GM21576 (cell line): ENCODE measurements at regions not wholly inside any gene's neighbourhood (a gene's known extent, or its start where the extent isn't known, plus 50 kb on each side); places are given as distances from the start of the nearest gene placed in this dataset.

Experiments
- ATAC-seq: cut with Tn5 transposase; IDR thresholded peaks from one replicate; pipeline ENCODE4 v1.9.1; 2021; ENCODE audit warnings: mild to moderate bottlenecking, moderate library complexity; ENCODE audit not compliant: unreplicated experiment

- no peak for ATAC-seq
These were observed 65.9 kb upstream of the NEBL start for GRCh38 chr10:20963056-20963455.

GRCh38 chr10:20962165-20962564 lies 65.1 kb upstream of the NEBL start:
- ATAC-seq: no peak

DNA sequence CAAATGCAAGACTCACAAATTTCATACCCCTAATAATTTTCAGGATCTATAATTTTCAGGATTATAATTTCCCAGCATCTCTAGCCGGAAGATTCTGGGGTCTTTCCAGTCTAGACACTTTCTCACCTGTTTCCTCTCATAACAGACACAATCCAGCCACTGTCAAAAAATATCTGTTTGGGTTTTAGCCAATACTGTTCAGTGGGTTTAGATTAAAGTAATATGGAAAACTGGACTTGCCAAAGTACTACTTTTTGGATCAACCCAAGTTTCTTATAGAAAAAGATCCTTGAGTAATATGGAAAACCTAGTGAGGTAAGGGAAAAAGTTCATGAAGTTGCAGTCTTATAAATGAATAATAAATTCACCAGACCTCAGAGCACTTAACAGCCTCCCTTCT lies 62.1 kb upstream of the NEBL start:
- ATAC-seq: no peak

DNA sequence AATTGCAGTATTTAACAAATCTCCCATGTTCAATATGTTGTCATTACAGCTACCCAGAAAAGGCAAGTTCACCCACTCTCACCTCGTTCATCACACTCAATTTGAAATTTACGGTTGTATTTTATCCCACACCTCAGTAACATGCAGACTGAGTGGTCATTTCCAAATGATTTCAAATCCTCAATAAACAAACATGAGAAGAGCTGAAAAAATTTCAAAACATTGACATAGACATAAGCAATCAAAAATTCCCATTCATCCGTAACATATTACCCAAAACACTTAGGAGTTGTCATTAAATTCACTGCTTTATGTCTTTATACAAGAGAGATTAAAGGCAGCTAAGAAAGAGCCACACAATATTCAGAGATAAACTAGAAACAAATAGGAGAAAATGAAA lies 61.7 kb upstream of the NEBL start:
- ATAC-seq: no peak

GRCh38 chr10:20958225-20958624 lies 61.1 kb upstream of the NEBL start:
- ATAC-seq: no peak

GRCh38 chr10:20957744-20958143 lies 60.6 kb upstream of the NEBL start:
- ATAC-seq: no peak

- ATAC-seq: no peak
These were observed 59.7 kb upstream of the NEBL start for GRCh38 chr10:20956843-20957242.

DNA sequence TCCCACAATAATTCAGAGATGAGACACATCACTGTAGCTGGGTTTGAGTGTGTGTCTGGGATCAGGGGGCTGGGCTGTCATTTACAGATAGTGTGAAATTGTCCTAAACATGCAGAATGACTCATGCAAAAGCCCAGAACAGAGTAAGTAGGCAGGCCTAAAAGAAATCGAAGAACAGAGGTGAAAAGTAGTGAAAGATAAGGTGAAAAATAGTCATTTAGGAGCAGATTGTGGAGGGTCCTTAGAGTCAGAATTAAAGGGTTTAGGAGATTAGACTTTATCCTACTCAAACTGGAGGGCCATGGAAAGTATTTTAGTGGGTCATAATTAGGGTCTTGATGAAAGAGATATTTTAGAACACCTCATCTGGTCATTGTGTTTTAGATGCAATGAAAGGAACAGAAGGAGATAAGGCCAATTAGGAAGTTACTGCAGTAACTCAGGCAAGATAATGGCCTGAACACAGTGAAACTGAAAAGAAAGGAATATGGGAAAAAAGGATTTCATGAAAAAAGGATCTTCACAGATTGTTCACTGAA lies 58.3 kb upstream of the NEBL start:
- no peak for ATAC-seq

DNA sequence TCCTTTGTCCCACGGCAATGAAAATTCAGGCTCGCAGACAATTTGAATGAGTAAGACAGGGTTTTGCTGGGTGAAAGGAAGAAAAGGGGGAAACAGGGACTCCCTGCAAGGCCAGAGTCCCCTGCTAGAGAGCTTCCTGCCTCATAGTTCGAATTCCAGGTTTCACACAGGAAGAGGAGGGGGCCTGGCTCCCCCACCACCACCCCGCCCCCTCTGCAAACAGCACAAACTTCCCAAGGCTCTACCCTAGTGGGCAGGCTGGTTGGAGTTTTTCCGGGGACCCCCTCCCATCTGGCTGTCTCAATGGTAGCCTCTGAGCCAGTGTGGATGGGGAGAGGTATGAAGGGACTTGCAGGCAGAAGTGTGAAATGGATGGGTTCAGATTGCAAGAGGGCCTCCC lies 57.4 kb upstream of the NEBL start:
- no peak for ATAC-seq

DNA sequence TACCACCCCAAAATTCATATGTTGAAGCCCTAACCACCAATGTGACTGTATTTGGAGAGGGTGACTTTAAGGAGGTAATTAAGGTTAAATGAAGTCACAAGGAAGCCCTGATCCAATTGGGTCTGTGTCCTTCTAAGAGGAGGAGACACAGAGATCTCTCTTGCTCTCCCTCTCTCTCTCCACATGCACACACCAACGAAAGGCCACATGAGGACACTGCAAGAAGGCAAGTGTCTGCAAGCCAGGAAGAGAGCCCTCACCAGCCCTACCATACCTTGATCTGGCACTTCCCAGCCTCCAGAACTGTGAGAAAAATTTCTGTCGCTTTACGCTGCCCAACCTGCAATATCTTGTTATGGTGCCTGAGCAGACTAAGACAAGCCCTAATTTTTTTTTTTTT lies 56.0 kb upstream of the NEBL start:
- no peak for ATAC-seq

DNA sequence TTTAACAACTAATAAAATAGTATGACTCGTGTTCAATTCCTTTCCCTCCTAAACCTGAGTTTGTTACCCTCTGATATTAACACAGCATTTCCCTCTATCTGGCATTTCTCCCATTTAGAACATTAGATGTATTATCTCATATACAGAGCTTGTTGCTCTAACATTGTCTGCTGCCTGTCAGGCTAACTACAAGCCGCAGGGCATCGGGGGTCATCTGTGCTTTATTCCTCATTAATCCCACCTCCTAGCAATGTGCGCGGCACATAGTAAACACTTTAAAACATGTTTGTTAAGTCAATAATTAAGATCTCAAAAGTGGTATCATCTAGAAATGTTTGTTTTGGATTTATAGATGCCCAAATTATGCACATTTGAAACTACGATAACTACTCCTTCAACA lies 52.9 kb upstream of the NEBL start:
- no peak for ATAC-seq

- no peak for ATAC-seq
These were observed 51.7 kb upstream of the NEBL start for GRCh38 chr10:20948686-20949327.
